ENCODE measurements at regions not wholly inside any gene's neighbourhood (a gene's known extent, or its start where the extent isn't known, plus 50 kb on each side); places are given as distances from the start of the nearest gene placed in this dataset.

DNA sequence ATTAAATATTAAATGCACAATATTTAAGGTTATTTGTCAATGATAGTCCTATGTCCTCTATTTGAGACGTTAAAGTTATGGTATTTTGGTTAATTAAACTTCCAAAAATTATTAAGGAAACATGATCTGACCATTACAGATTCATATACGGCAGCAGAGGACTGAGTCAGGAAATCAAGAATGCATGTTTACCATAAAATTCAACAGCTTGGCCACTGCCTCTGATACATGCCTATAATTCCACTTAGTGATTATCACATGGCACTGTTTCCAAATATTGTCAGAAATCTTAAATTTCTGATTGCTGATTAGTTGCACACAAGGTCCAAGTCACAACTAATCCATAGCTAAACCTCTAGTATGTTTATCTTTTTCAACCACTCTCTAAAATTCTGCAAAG is 232.2 kb upstream of the UGT8 start:
- Histone ChIP-seq H3K36me3 (ENCODE audit: control insufficient read depth in 4 of 4, insufficient read depth in 4 of 4, low read length in 4 of 4) (no peaks in the 10 kb centered on the region), H3K4me1 (ENCODE audit: control insufficient read depth in 5 of 5, insufficient read depth in 5 of 5, low read length in 5 of 5) (no peaks in the 10 kb centered on the region), H3K27me3 (ENCODE audit: control insufficient read depth in 3 of 3, insufficient read depth in 3 of 3, low read length in 2 of 3) (no peaks in the 10 kb centered on the region), H3K9ac (ENCODE audit: insufficient read depth in 1 of 2, low read length in 2 of 2) (no peak overlapping the region), H3K9me3 (ENCODE audit: control insufficient read depth in 4 of 4, insufficient read depth in 3 of 4, low read length in 3 of 4) (no peaks in the 10 kb centered on the region), H3K27ac (ENCODE audit: low read depth in 1 of 2, low read length in 1 of 2) (no peak overlapping the region), H3K4me3 (no peak overlapping the region)
- DNase-seq = no peak
- no peak for ATAC-seq (ENCODE audit: insufficient read depth, low FRiP score)
- TF ChIP-seq, protein P1, sequence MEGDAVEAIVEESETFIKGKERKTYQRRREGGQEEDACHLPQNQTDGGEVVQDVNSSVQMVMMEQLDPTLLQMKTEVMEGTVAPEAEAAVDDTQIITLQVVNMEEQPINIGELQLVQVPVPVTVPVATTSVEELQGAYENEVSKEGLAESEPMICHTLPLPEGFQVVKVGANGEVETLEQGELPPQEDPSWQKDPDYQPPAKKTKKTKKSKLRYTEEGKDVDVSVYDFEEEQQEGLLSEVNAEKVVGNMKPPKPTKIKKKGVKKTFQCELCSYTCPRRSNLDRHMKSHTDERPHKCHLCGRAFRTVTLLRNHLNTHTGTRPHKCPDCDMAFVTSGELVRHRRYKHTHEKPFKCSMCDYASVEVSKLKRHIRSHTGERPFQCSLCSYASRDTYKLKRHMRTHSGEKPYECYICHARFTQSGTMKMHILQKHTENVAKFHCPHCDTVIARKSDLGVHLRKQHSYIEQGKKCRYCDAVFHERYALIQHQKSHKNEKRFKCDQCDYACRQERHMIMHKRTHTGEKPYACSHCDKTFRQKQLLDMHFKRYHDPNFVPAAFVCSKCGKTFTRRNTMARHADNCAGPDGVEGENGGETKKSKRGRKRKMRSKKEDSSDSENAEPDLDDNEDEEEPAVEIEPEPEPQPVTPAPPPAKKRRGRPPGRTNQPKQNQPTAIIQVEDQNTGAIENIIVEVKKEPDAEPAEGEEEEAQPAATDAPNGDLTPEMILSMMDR (IDR thresholded peaks at IDR 0.05; ENCODE audit: control extremely low read depth, extremely low read depth) = no peak
- WGBS, 2 donors = 65 to 79% methylated on average over 2 of the region's 2 CpGs

DNA sequence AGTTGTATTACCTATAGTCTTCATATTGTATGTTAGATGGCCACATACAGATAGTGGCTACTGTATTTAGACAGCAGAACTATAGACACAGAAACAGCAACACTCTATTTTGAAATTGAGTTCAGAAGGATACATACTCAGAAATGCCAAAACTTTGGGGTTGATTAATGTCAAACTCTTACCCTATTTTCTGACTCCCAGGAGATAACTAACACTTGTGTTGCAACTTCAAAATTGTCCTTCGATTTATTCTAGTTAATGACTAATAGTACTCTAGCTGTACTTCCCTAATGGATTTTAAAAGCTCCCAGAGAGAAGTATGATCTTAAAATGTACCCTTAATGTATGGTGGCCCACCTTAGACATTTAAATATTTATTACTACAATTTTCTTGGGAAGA is 229.9 kb upstream of the UGT8 start:
- 39 to 67% methylated on average over 1 of the region's 1 CpG for WGBS, 2 donors

DNA sequence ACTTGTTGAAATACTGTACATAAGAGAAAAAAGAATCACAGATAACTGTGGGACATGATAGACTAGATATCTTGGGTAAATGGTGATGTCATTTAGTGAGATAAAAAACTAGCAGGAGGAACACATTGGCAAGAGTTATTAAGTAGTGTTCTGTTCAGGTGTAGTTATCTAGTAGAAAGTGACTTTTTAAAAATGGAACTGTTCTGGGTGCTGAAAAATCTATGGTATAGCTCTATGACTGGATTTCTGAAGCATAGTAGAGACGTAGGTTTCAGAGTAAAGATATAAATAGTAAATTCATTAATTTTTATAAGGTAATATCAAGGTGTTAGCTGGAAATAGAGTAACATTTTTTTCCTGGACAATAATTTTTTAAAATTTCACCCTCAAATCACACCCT is 225.1 kb upstream of the UGT8 start:
- Histone ChIP-seq H3K27ac (ENCODE audit: low read depth in 1 of 2, low read length in 1 of 2) (no peak overlapping the region), H3K4me3 (no peak overlapping the region), H3K36me3 (ENCODE audit: control insufficient read depth in 4 of 4, insufficient read depth in 4 of 4, low read length in 4 of 4) (no peaks in the 10 kb centered on the region), H3K4me1 (ENCODE audit: control insufficient read depth in 5 of 5, insufficient read depth in 5 of 5, low read length in 5 of 5) (no peaks in the 10 kb centered on the region), H3K9ac (ENCODE audit: insufficient read depth in 1 of 2, low read length in 2 of 2) (no peak overlapping the region), H3K9me3 (ENCODE audit: control insufficient read depth in 4 of 4, insufficient read depth in 3 of 4, low read length in 3 of 4) (no peaks in the 10 kb centered on the region), H3K27me3 (ENCODE audit: control insufficient read depth in 3 of 3, insufficient read depth in 3 of 3, low read length in 2 of 3) (no peaks in the 10 kb centered on the region)
- WGBS, 2 donors = 82 to 87% methylated on average over 1 of the region's 1 CpG
- DNase-seq = no peak
- ATAC-seq (ENCODE audit: insufficient read depth, low FRiP score) = no peak
- TF ChIP-seq, protein P1 (IDR thresholded peaks at IDR 0.05; ENCODE audit: control extremely low read depth, extremely low read depth) = no peak

More for the DNA sequence above, 229.9 kb upstream of the UGT8 start:
- TF ChIP-seq, protein P1 (IDR thresholded peaks at IDR 0.05; ENCODE audit: control extremely low read depth, extremely low read depth) = no peak
- Histone ChIP-seq H3K27me3 (ENCODE audit: control insufficient read depth in 3 of 3, insufficient read depth in 3 of 3, low read length in 2 of 3) (no peaks in the 10 kb centered on the region), H3K9me3 (ENCODE audit: control insufficient read depth in 4 of 4, insufficient read depth in 3 of 4, low read length in 3 of 4) (no peaks in the 10 kb centered on the region), H3K27ac (ENCODE audit: low read depth in 1 of 2, low read length in 1 of 2) (no peak overlapping the region), H3K4me1 (ENCODE audit: control insufficient read depth in 5 of 5, insufficient read depth in 5 of 5, low read length in 5 of 5) (no peaks in the 10 kb centered on the region), H3K4me3 (no peak overlapping the region), H3K9ac (ENCODE audit: insufficient read depth in 1 of 2, low read length in 2 of 2) (no peak overlapping the region), H3K36me3 (ENCODE audit: control insufficient read depth in 4 of 4, insufficient read depth in 4 of 4, low read length in 4 of 4) (no peaks in the 10 kb centered on the region)
- no peak for ATAC-seq (ENCODE audit: insufficient read depth, low FRiP score)
- DNase-seq = no peak

DNA sequence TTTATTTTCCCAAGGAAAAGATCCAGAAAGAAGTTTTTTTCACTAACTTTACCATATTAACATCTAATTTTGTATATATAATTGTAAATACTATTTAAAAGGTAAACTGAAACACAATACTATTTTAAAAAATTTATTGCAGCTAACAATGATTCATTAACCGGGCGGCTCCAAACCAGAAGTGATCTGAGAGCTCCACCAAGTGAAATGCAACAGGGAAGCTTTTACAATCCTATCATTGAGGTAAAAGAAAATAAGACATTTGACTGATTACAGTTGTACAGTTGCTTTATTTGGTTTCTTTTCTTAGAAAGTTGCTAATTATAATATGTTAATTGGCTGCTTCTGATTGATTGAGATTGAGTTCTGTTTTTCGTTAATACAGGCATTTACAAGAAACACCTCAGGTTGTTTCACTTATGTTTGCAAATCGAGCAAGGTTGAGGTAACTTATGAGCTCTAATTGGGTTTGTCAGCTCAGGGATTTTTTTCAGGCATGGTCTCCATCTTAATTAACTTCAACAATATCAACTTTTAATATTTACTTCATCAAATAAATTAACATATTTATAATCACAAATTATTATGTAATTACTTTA is 220.2 kb upstream of the UGT8 start:
- no peaks in the 10 kb centered on the region for H3K36me3 ChIP-seq (ENCODE audit: control insufficient read depth in 4 of 4, insufficient read depth in 4 of 4, low read length in 4 of 4)
- H3K9ac ChIP-seq (ENCODE audit: insufficient read depth in 1 of 2, low read length in 2 of 2) = no peak overlapping the region
- H3K9me3 ChIP-seq (ENCODE audit: control insufficient read depth in 4 of 4, insufficient read depth in 3 of 4, low read length in 3 of 4) = no peaks in the 10 kb centered on the region
- H3K4me1 ChIP-seq (ENCODE audit: control insufficient read depth in 5 of 5, insufficient read depth in 5 of 5, low read length in 5 of 5) = no peaks in the 10 kb centered on the region
- no peaks in the 10 kb centered on the region for H3K27me3 ChIP-seq (ENCODE audit: control insufficient read depth in 3 of 3, insufficient read depth in 3 of 3, low read length in 2 of 3)
- TF ChIP-seq, protein P1 (IDR thresholded peaks at IDR 0.05; ENCODE audit: control extremely low read depth, extremely low read depth) = no peak
- no peak overlapping the region for H3K27ac ChIP-seq (ENCODE audit: low read depth in 1 of 2, low read length in 1 of 2)
- WGBS, 2 donors = 59 to 74% methylated on average over 4 of the region's 4 CpGs
- DNase-seq (peak; percentile 28 to 64 (median 61)), ATAC-seq (ENCODE audit: insufficient read depth, low FRiP score) (no peak)
- no peak overlapping the region for H3K4me3 ChIP-seq

Measured in lung (tissue), 11 donors.